Smooth muscle cell (in vitro differentiated cells): ENCODE measurements at regions not wholly inside any gene's neighbourhood (a gene's known extent, or its start where the extent isn't known, plus 50 kb on each side); places are given as distances from the start of the nearest gene placed in this dataset.

Source experiments
- DNase-seq: peaks from one replicate; lab custom pipeline; 2025; ENCODE audit not compliant: unreplicated experiment; lab: John Stamatoyannopoulos, UW
- H2AFZ ChIP-seq: fragments of 200-600 bp; sonication (generic); 2 replicates; pipeline ENCODE4 v1.6.0; 2016; ENCODE audit warnings: antibody characterized with exemption, low read depth, mild to moderate bottlenecking
- H3F3A ChIP-seq: fragments of 200-600 bp; sonication (generic); 2 replicates; pipeline ENCODE4 v1.6.0; 2017; ENCODE audit warnings: antibody characterized with exemption, low read depth
- H3K27ac ChIP-seq: fragments of 200-600 bp; sonication (generic); 2 replicates; pipeline ENCODE4 v1.5.1; 2016; ENCODE audit warnings: low read depth, mild to moderate bottlenecking
- H3K27me3 ChIP-seq: fragments of 200-600 bp; sonication (generic); 2 replicates; pipeline ENCODE4 v1.6.1; 2016; ENCODE audit warnings: low read depth, mild to moderate bottlenecking
- H3K36me3 ChIP-seq: fragments of 200-600 bp; sonication (generic); 2 replicates; pipeline ENCODE4 v1.5.1; 2016; ENCODE audit warnings: low read depth
- H3K4me1 ChIP-seq: fragments of 200-600 bp; sonication (generic); 2 replicates; pipeline ENCODE4 v1.5.1; 2016; ENCODE audit warnings: low read depth
- H3K4me2 ChIP-seq: fragments of 200-600 bp; sonication (generic); 2 replicates; pipeline ENCODE4 v1.6.0; 2016; ENCODE audit warnings: mild to moderate bottlenecking
- H3K4me3 ChIP-seq: fragments of 200-600 bp; sonication (generic); 2 replicates; pipeline ENCODE4 v1.5.1; 2016; ENCODE audit warnings: mild to moderate bottlenecking
- H3K79me2 ChIP-seq: fragments of 200-600 bp; sonication (generic); 2 replicates; pipeline ENCODE4 v1.6.0; 2016; ENCODE audit warnings: low read depth, mild to moderate bottlenecking
- H3K9ac ChIP-seq: fragments of 200-600 bp; sonication (generic); 2 replicates; pipeline ENCODE4 v1.6.0; 2016; ENCODE audit warnings: low read depth
- H3K9me3 ChIP-seq: fragments of 200-600 bp; sonication (generic); replicated peaks from 2 replicates; pipeline ENCODE4 v1.5.1; 2016; ENCODE audit warnings: low read depth
- H4K20me1 ChIP-seq: fragments of 200-600 bp; sonication (generic); 2 replicates; pipeline ENCODE4 v1.6.0; 2016; ENCODE audit warnings: low read depth
- whole genome bisulfite sequencing: methylation state at CpG from one replicate; pipeline ENCODE4 v1.1.7; 2016; ENCODE audit warnings: low lambda C conversion rate; 5-methylcytosine and 5-hydroxymethylcytosine counted together
- TF ChIP-seq, protein P1 (sequence below): fragments of 200-600 bp; sonication (generic); IDR thresholded peaks from 2 replicates; pipeline ENCODE4 v1.5.1; 2017; ENCODE audit warnings: borderline replicate concordance, mild to moderate bottlenecking, antibody characterized with exemption; ENCODE audit not compliant: insufficient read depth, poor library complexity, severe bottlenecking

GRCh38 chr13:52924289-52925148, 76.1 kb upstream of the PCDH8 start:
- H3F3A ChIP-seq = peaks cover 4% of the 10 kb centered on the region
- H3K4me2 ChIP-seq = no peak overlapping the region
- no peaks in the 10 kb centered on the region for H4K20me1 ChIP-seq
- DNase-seq = no peak
- H3K36me3 ChIP-seq = no peaks in the 10 kb centered on the region
- TF ChIP-seq, protein P1, sequence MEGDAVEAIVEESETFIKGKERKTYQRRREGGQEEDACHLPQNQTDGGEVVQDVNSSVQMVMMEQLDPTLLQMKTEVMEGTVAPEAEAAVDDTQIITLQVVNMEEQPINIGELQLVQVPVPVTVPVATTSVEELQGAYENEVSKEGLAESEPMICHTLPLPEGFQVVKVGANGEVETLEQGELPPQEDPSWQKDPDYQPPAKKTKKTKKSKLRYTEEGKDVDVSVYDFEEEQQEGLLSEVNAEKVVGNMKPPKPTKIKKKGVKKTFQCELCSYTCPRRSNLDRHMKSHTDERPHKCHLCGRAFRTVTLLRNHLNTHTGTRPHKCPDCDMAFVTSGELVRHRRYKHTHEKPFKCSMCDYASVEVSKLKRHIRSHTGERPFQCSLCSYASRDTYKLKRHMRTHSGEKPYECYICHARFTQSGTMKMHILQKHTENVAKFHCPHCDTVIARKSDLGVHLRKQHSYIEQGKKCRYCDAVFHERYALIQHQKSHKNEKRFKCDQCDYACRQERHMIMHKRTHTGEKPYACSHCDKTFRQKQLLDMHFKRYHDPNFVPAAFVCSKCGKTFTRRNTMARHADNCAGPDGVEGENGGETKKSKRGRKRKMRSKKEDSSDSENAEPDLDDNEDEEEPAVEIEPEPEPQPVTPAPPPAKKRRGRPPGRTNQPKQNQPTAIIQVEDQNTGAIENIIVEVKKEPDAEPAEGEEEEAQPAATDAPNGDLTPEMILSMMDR = no peak
- H3K9ac ChIP-seq = no peak overlapping the region
- H3K27ac ChIP-seq = no peak overlapping the region
- H3K27me3 ChIP-seq = no peaks in the 10 kb centered on the region
- H2AFZ ChIP-seq = no peak overlapping the region
- H3K4me3 ChIP-seq = no peak overlapping the region
- no peaks in the 10 kb centered on the region for H3K4me1 ChIP-seq
- no peaks in the 10 kb centered on the region for H3K79me2 ChIP-seq
- no peaks in the 10 kb centered on the region for H3K9me3 ChIP-seq
- 59% methylated on average over 10 of the region's 10 CpGs for WGBS

DNA sequence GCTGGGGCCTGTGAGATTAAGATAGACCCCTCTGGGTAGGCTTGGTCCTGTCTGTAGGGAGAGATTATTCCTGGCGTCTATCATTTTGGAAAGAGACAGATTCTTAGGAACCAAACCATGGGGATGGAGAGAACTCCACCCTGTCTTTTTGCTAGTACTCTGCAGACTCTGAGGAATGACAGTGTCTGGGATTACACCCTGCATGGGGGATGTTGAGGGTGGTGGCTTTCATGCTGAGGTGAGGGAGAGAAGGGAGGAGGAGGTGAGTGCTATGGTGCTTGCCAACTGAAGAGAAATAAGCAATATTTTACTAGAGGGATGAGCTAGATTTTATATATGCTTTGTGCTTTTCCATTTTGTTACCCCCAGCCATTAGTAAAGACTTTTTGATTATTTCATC, 74.5 kb upstream of the PCDH8 start:
- Histone ChIP-seq H3K9me3 (no peaks in the 10 kb centered on the region), H3K79me2 (no peaks in the 10 kb centered on the region), H4K20me1 (no peaks in the 10 kb centered on the region), H3K4me1 (no peaks in the 10 kb centered on the region), H3K4me3 (no peak overlapping the region), H3F3A (peaks cover 4% of the 10 kb centered on the region), H3K27me3 (no peaks in the 10 kb centered on the region), H3K27ac (no peak overlapping the region), H2AFZ (no peak overlapping the region), H3K9ac (no peak overlapping the region), H3K4me2 (no peak overlapping the region), H3K36me3 (no peaks in the 10 kb centered on the region)
- no peak for DNase-seq
- TF ChIP-seq, protein P1 = no peak
- 100% methylated on average over 1 of the region's 1 CpG for WGBS

- WGBS = 100% methylated on average over 3 of the region's 3 CpGs
- H3K27me3 ChIP-seq = no peaks in the 10 kb centered on the region
- H2AFZ ChIP-seq = no peak overlapping the region
- H3K4me2 ChIP-seq = no peak overlapping the region
- H4K20me1 ChIP-seq = no peaks in the 10 kb centered on the region
- no peak overlapping the region for H3K27ac ChIP-seq
- no peaks in the 10 kb centered on the region for H3K9me3 ChIP-seq
- H3K79me2 ChIP-seq = no peaks in the 10 kb centered on the region
- H3F3A ChIP-seq = peaks cover 4% of the 10 kb centered on the region
- H3K36me3 ChIP-seq = no peaks in the 10 kb centered on the region
- no peak for DNase-seq
- no peak overlapping the region for H3K9ac ChIP-seq
- H3K4me1 ChIP-seq = no peaks in the 10 kb centered on the region
- TF ChIP-seq, protein P1 = no peak
- no peak overlapping the region for H3K4me3 ChIP-seq
Observed at GRCh38 chr13:52921194-52921593, 72.8 kb upstream of the PCDH8 start.

DNA sequence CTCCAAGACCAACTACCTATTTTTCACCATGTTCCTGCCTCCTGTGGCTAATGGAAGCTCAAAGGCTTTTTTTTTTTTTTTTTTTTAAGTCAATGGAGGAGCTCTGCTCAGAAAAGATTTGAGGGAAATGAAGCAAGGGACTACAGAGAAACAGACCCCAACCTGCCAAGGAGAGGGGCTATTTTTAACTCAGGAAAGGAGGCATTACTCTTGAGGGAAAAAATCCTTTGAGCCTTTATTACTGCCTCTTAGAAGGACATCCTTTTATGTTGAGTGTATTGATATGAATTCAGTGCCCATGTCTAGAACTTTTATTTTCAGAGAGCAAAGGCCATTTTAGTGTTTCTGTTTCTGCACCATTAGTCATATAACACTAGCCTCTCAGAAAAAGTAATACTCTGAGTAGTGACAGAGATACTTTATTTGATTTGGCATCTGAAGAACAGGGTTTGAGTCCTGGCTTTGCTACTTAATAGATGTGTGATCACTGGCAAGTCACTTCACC, 68.1 kb upstream of the PCDH8 start:
- H3K9me3 ChIP-seq = no peaks in the 10 kb centered on the region
- TF ChIP-seq, protein P1 = no peak

More for the DNA sequence above, 68.1 kb upstream of the PCDH8 start:
- H3K27ac ChIP-seq = peak overlapping the region; percentile 48
- no peaks in the 10 kb centered on the region for H3K79me2 ChIP-seq
- H4K20me1 ChIP-seq = no peaks in the 10 kb centered on the region
- H3K4me1 ChIP-seq = no peaks in the 10 kb centered on the region
- DNase-seq = no peak
- peak overlapping the region; percentile 35 for H3K4me2 ChIP-seq
- no peak overlapping the region for H3K9ac ChIP-seq
- H3F3A ChIP-seq = no peaks in the 10 kb centered on the region
- H3K27me3 ChIP-seq = no peaks in the 10 kb centered on the region
- H3K4me3 ChIP-seq = no peak overlapping the region
- no peaks in the 10 kb centered on the region for H3K36me3 ChIP-seq
- H2AFZ ChIP-seq = no peak overlapping the region
